IMR-90 (cell line): ENCODE measurements at regions not wholly inside any gene's neighbourhood (a gene's known extent, or its start where the extent isn't known, plus 50 kb on each side); places are given as distances from the start of the nearest gene placed in this dataset.

Experiments
- ATAC-seq: fragments of 200-7000 bp; cut with Tn5 transposase; 2 replicates; pipeline ENCODE4 v1.9.1; 2020; ENCODE audit warnings: low read depth, mild to moderate bottlenecking, moderate library complexity
- BruUV-seq: library from RNA; stranded (reverse); fragments of 400-500 nt; replicated peaks from 2 replicates; lab custom pipeline; 2021; lab: Mats Ljungman, UMichigan
- CTCF ChIA-PET: fragments of 300-600 bp; formaldehyde crosslinking; extraction: SDS; loops from one replicate; lab custom pipeline; 2021; ENCODE audit warnings: antibody characterized with exemption; lab: Yijun Ruan, JAX
- POLR2A ChIA-PET: fragments of 300-600 bp; sonication (Branson Sonifier 250); formaldehyde crosslinking; loops from one replicate; lab custom pipeline; 2022; ENCODE audit warnings: antibody characterized with exemption; ENCODE audit not compliant: unreplicated experiment; lab: Charles Lee
- DNase-seq: peaks from one replicate; pipeline ENCODE4 v3.0.0; 2013
- H2AFZ ChIP-seq: replicated peaks from 2 replicates; pipeline ENCODE3; 2013; ENCODE audit warnings: low read length, mild to moderate bottlenecking; ENCODE audit not compliant: poor library complexity
- H2AK5ac ChIP-seq: 2 replicates; pipeline ENCODE4 v1.6.1; 2013; ENCODE audit warnings: low read depth, low read length, inconsistent platforms
- H2AK9ac ChIP-seq: replicated peaks from 2 replicates; pipeline ENCODE3; 2013; ENCODE audit warnings: mild to moderate bottlenecking, low read depth, low read length, moderate library complexity; ENCODE audit not compliant: poor library complexity
- H2BK120ac ChIP-seq: 2 replicates; pipeline ENCODE4 v1.6.1; 2013; ENCODE audit warnings: low read depth, low read length, inconsistent platforms
- H2BK15ac ChIP-seq: 3 replicates; pipeline ENCODE4 v1.6.1; 2013; ENCODE audit warnings: low read depth, low read length, inconsistent platforms
- H2BK20ac ChIP-seq: 2 replicates; pipeline ENCODE4 v1.6.1; 2013; ENCODE audit warnings: low read depth, mild to moderate bottlenecking, inconsistent platforms, low read length, moderate library complexity
- H2BK5ac ChIP-seq: 2 replicates; pipeline ENCODE4 v1.6.1; 2013; ENCODE audit warnings: mild to moderate bottlenecking, low read depth, low read length, inconsistent platforms; ENCODE audit not compliant: poor library complexity, severe bottlenecking
- H3K14ac ChIP-seq: replicated peaks from 2 replicates; pipeline ENCODE4 v1.6.1; 2013; ENCODE audit warnings: low read depth, low read length, inconsistent platforms
- H3K18ac ChIP-seq: 2 replicates; pipeline ENCODE4 v1.6.1; 2013; ENCODE audit warnings: low read depth, low read length, control low read depth
- H3K23ac ChIP-seq: 2 replicates; pipeline ENCODE4 v1.6.1; 2013; ENCODE audit warnings: low read depth, low read length, inconsistent platforms
- H3K27ac ChIP-seq: 2 replicates; pipeline ENCODE4 v1.5.1; 2013; ENCODE audit warnings: mild to moderate bottlenecking, control low read depth, low read length; ENCODE audit not compliant: insufficient read depth
- H3K27me3 ChIP-seq: 2 replicates; pipeline ENCODE4 v1.6.1; 2013; ENCODE audit warnings: low read length; ENCODE audit not compliant: control insufficient read depth, insufficient read depth
- H3K36me3 ChIP-seq: 2 replicates; pipeline ENCODE4 v1.6.1; 2013; ENCODE audit warnings: low read length, mixed read lengths; ENCODE audit not compliant: control insufficient read depth, insufficient read depth
- H3K4ac ChIP-seq: 2 replicates; pipeline ENCODE4 v1.6.1; 2013; ENCODE audit warnings: low read depth, low read length, inconsistent platforms
- H3K4me1 ChIP-seq: 2 replicates; pipeline ENCODE4 v1.6.1; 2013; ENCODE audit warnings: low read length, mixed read lengths; ENCODE audit not compliant: control insufficient read depth, insufficient read depth
- H3K4me2 ChIP-seq: 2 replicates; pipeline ENCODE4 v1.6.1; 2013; ENCODE audit warnings: low read depth, mild to moderate bottlenecking, control low read depth, low read length, moderate library complexity
- H3K4me3 ChIP-seq: 2 replicates; pipeline ENCODE4 v1.5.1; 2013; ENCODE audit warnings: low read depth, mild to moderate bottlenecking, control low read depth, low read length, moderate library complexity; ENCODE audit not compliant: insufficient read depth
- H3K56ac ChIP-seq: 2 replicates; pipeline ENCODE4 v1.6.1; 2013; ENCODE audit warnings: low read length, inconsistent platforms; ENCODE audit not compliant: insufficient read depth; ENCODE audit errors: extremely low read depth
- H3K79me1 ChIP-seq, 2 experiments: 2 replicates each; pipeline ENCODE4 v1.6.1; 2013; ENCODE audit warnings: low read length in 2 of 2, inconsistent platforms in 1 of 2, low read depth in 1 of 2
- H3K9ac ChIP-seq: 2 replicates; pipeline ENCODE4 v1.6.1; 2013; ENCODE audit warnings: low read depth, low read length, control low read depth
- H3K9me1 ChIP-seq: 2 replicates; pipeline ENCODE4 v1.6.1; 2013; ENCODE audit warnings: low read length, inconsistent platforms; ENCODE audit not compliant: insufficient read depth
- H3K9me3 ChIP-seq: 2 replicates; pipeline ENCODE4 v1.6.1; 2013; ENCODE audit warnings: low read length; ENCODE audit not compliant: control insufficient read depth, insufficient read depth
- H4K20me1 ChIP-seq: 2 replicates; pipeline ENCODE4 v1.6.1; 2013; ENCODE audit warnings: low read length, inconsistent platforms; ENCODE audit not compliant: insufficient read depth
- H4K5ac ChIP-seq: 2 replicates; pipeline ENCODE4 v1.6.1; 2013; ENCODE audit warnings: mild to moderate bottlenecking, low read depth, low read length, control low read depth
- H4K8ac ChIP-seq, 2 experiments: 2 replicates each; pipeline ENCODE4 v1.6.1; 2013; ENCODE audit warnings: low read depth in 2 of 2, low read length in 2 of 2, control low read depth in 1 of 2, inconsistent platforms in 1 of 2
- H4K91ac ChIP-seq: 2 replicates; pipeline ENCODE4 v1.6.1; 2013; ENCODE audit warnings: low read depth, low read length, inconsistent platforms; ENCODE audit not compliant: insufficient read depth
- BHLHE40 ChIP-seq: fragments of 150-350 bp; IDR thresholded peaks from 2 replicates; pipeline ENCODE4 v1.6.1; 2016; ENCODE audit warnings: mild to moderate bottlenecking, low read depth, low read length
- CEBPB ChIP-seq: IDR thresholded peaks from 2 replicates; pipeline ENCODE4 v1.6.1; 2012; ENCODE audit warnings: low read depth, low read length, improper control_type of control experiment
- ELK1 ChIP-seq: fragments of 150-350 bp; IDR thresholded peaks from 2 replicates; pipeline ENCODE4 v1.6.1; 2016; ENCODE audit warnings: low read depth, mild to moderate bottlenecking, low read length, moderate library complexity, borderline replicate concordance
- FOS ChIP-seq: fragments of 150-350 bp; IDR thresholded peaks from 2 replicates; pipeline ENCODE4 v1.6.1; 2016; ENCODE audit warnings: low read depth, low read length
- MAFK ChIP-seq: IDR thresholded peaks from 2 replicates; pipeline ENCODE4 v1.6.1; 2012; ENCODE audit warnings: low read depth, low read length, improper control_type of control experiment
- MXI1 ChIP-seq: IDR thresholded peaks from 2 replicates; pipeline ENCODE4 v1.6.1; 2012; ENCODE audit warnings: low read depth, mild to moderate bottlenecking, low read length, moderate library complexity, borderline replicate concordance
- POLR2A ChIP-seq: IDR thresholded peaks from 2 replicates; pipeline ENCODE4 v1.6.1; 2012; ENCODE audit warnings: mild to moderate bottlenecking, low read depth, low read length
- RAD21 ChIP-seq: IDR thresholded peaks from 2 replicates; pipeline ENCODE4 v1.6.1; 2012; ENCODE audit warnings: low read length, improper control_type of control experiment
- WGBS, 2 experiments: methylation state at CpG; one replicate each; pipeline versions ENCODE4 v1.1.5 to v1.1.7; 2013; ENCODE audit warnings: missing lambda C conversion rate in 2 of 2; ENCODE audit not compliant: insufficient read length in 1 of 2; ENCODE audit errors: extremely low coverage in 2 of 2; 5-methylcytosine and 5-hydroxymethylcytosine counted together
- dilution Hi-C: fragments of 300-500 bp; cut with HindIII; formaldehyde crosslinking; loops from one replicate; pipeline ENCODE4 v1.14.3; 2018; ENCODE audit warnings: low sequenced_read_pairs; ENCODE audit not compliant: unreplicated experiment
- in situ Hi-C: fragments of 300-500 bp; cut with MboI; formaldehyde crosslinking; loops from 3 replicates; pipeline ENCODE4 v1.14.3; 2019; ENCODE audit warnings: low sequenced_read_pairs, inconsistent platforms, mixed read lengths
- intact Hi-C: fragments of 100-400 bp; cut with micrococcal nuclease; formaldehyde crosslinking; loops from 2 replicates; pipeline ENCODE4 v1.10.0; 2022
- TF ChIP-seq, protein P1 (sequence below): fragments of 150-350 bp; IDR thresholded peaks from 2 replicates; pipeline ENCODE4 v1.6.1; 2017; ENCODE audit warnings: mild to moderate bottlenecking, antibody characterized with exemption, low read length, low read depth

- H3K9me1 ChIP-seq, result no peaks in the 10 kb centered on the region
- TF ChIP-seq BHLHE40 (no peak), POLR2A (no peak), MXI1 (no peak), RAD21 (no peak), FOS (no peak), ELK1 (no peak), CEBPB (no peak), MAFK (no peak)
- TF ChIP-seq, protein P1, sequence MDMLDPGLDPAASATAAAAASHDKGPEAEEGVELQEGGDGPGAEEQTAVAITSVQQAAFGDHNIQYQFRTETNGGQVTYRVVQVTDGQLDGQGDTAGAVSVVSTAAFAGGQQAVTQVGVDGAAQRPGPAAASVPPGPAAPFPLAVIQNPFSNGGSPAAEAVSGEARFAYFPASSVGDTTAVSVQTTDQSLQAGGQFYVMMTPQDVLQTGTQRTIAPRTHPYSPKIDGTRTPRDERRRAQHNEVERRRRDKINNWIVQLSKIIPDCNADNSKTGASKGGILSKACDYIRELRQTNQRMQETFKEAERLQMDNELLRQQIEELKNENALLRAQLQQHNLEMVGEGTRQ, result no peak
- H3K27me3 ChIP-seq, result peaks cover 2% of the 10 kb centered on the region; the same call in 1 of the 2 replicates
- no peak overlapping the region for H2AK9ac ChIP-seq
- H2BK120ac ChIP-seq, result no peak overlapping the region
- H4K5ac ChIP-seq, result no peak overlapping the region
- H2BK15ac ChIP-seq, result no peak overlapping the region
- no peak overlapping the region for H3K9ac ChIP-seq
- no peak overlapping the region for H3K14ac ChIP-seq
- no CpG with 5 or more reads among the region's 6 CpGs for WGBS, 2 experiments
- H3K23ac ChIP-seq, result no peak overlapping the region
- intact Hi-C loops (no loop called here), in situ Hi-C loops (no loop called here), dilution Hi-C loops (no loop called here)
- CTCF ChIA-PET, result no interaction called here
- H3K4ac ChIP-seq, result no peak overlapping the region
- H4K8ac ChIP-seq, result no peak overlapping the region
- H3K9me3 ChIP-seq, result no peaks in the 10 kb centered on the region
- no peak overlapping the region for H2BK5ac ChIP-seq
- H3K56ac ChIP-seq, result no peak overlapping the region
- H3K4me3 ChIP-seq, result no peak overlapping the region
- POLR2A ChIA-PET, result no interaction called here
- no peak overlapping the region for H3K4me2 ChIP-seq
- no peak overlapping the region for H2BK20ac ChIP-seq
- DNase-seq (no peak), ATAC-seq (no peak)
- H3K36me3 ChIP-seq, result no peaks in the 10 kb centered on the region
- BruUV-seq, result no TSS peak
- H3K79me1 ChIP-seq, result no peaks in the 10 kb centered on the region
- H4K20me1 ChIP-seq, result no peaks in the 10 kb centered on the region
- H3K4me1 ChIP-seq, result no peaks in the 10 kb centered on the region
- no peak overlapping the region for H4K91ac ChIP-seq
- H2AK5ac ChIP-seq, result no peak overlapping the region
- no peak overlapping the region for H3K27ac ChIP-seq
- no peak overlapping the region for H3K18ac ChIP-seq
- peak overlapping the region; percentile 4 for H2AFZ ChIP-seq
Observed at GRCh38 chr6:150741633-150742200, 123.8 kb upstream of the MTHFD1L start.
